ENCODE measurements at regions not wholly inside any gene's neighbourhood (a gene's known extent, or its start where the extent isn't known, plus 50 kb on each side); places are given as distances from the start of the nearest gene placed in this dataset.

DNA sequence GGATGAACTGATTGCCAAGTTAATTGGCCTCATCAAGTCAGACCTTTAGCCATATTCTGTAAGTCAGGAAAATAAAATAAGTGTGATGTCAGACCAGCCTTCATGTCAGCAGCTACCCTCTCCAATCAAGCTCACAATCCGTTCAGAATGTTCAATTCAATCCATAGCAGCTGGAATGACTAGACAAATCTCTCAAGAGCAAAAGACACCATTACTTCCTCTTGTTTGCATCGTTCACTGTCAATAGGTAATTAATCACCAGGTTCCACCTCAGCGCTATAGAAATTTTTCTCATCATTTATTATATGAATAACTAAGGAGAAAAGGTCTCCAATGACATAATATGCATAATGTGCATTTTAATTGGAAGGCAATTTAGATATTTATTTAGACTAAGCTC is 321.0 kb upstream of the GRIA3 start:
- no peak for TF ChIP-seq POLR2A (IDR thresholded peaks at IDR 0.05)
- TF ChIP-seq, protein P1, sequence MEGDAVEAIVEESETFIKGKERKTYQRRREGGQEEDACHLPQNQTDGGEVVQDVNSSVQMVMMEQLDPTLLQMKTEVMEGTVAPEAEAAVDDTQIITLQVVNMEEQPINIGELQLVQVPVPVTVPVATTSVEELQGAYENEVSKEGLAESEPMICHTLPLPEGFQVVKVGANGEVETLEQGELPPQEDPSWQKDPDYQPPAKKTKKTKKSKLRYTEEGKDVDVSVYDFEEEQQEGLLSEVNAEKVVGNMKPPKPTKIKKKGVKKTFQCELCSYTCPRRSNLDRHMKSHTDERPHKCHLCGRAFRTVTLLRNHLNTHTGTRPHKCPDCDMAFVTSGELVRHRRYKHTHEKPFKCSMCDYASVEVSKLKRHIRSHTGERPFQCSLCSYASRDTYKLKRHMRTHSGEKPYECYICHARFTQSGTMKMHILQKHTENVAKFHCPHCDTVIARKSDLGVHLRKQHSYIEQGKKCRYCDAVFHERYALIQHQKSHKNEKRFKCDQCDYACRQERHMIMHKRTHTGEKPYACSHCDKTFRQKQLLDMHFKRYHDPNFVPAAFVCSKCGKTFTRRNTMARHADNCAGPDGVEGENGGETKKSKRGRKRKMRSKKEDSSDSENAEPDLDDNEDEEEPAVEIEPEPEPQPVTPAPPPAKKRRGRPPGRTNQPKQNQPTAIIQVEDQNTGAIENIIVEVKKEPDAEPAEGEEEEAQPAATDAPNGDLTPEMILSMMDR (IDR thresholded peaks at IDR 0.05) = no peak

Measured in ovary (tissue), 3 donors.